ENCODE measurements at regions not wholly inside any gene's neighbourhood (a gene's known extent, or its start where the extent isn't known, plus 50 kb on each side); places are given as distances from the start of the nearest gene placed in this dataset.
"Not testable (repeated sequence)": the region's sequence is repeated elsewhere in the genome, so short reads cannot be mapped to it uniquely, and the experiment has no call there.

- no peak for DNase-seq
- no peaks in the 10 kb centered on the region for H3K27me3 Mint-ChIP-seq (ENCODE audit: low read depth in 2 of 2)
- H3K27ac Mint-ChIP-seq, result no peak overlapping the region
- H3K4me1 ChIP-seq (ENCODE audit: control insufficient read depth, insufficient read depth, low read length), result no peaks in the 10 kb centered on the region
- H3K27me3 ChIP-seq (ENCODE audit: control insufficient read depth, insufficient read depth, low read length), result no peaks in the 10 kb centered on the region
- no peak overlapping the region for H3K4me3 Mint-ChIP-seq
- no peak for ATAC-seq
- no peak for TF ChIP-seq CTCF (IDR thresholded peaks at IDR 0.05)
- WGBS (ENCODE audit: insufficient coverage), result 83% methylated on average over 2 of the region's 2 CpGs
- H3K9me3 ChIP-seq (ENCODE audit: control insufficient read depth, insufficient read depth, low read length), result no peaks in the 10 kb centered on the region
- no peak overlapping the region for H3K4me3 ChIP-seq (ENCODE audit: low read length)
- H3K36me3 ChIP-seq (ENCODE audit: control insufficient read depth, insufficient read depth, low read length), result no peaks in the 10 kb centered on the region
- H3K36me3 Mint-ChIP-seq, result no peaks in the 10 kb centered on the region
- no peaks in the 10 kb centered on the region for H3K4me1 Mint-ChIP-seq
- intact Hi-C loops (cut with micrococcal nuclease), result no loop called here
- H3K27ac ChIP-seq (ENCODE audit: low read length), result no peak overlapping the region
- H3K9me3 Mint-ChIP-seq, result peaks cover 0 to 3% of the 10 kb centered on the region in 2 donors
These were observed 431.9 kb downstream of the SHISA9 start for GRCh38 chr16:13333336-13333735.

- H3K4me1 ChIP-seq (ENCODE audit: control insufficient read depth, insufficient read depth, low read length), result no peaks in the 10 kb centered on the region
- H3K36me3 Mint-ChIP-seq, result no peaks in the 10 kb centered on the region
- intact Hi-C loops (cut with micrococcal nuclease), result no loop called here
- no peak overlapping the region for H3K27ac Mint-ChIP-seq
- no peaks in the 10 kb centered on the region for H3K9me3 ChIP-seq (ENCODE audit: control insufficient read depth, insufficient read depth, low read length)
- no peaks in the 10 kb centered on the region for H3K27me3 ChIP-seq (ENCODE audit: control insufficient read depth, insufficient read depth, low read length)
- H3K9me3 Mint-ChIP-seq, result peaks cover 0 to 2% of the 10 kb centered on the region in 2 donors
- H3K4me3 Mint-ChIP-seq, result no peak overlapping the region
- no peaks in the 10 kb centered on the region for H3K36me3 ChIP-seq (ENCODE audit: control insufficient read depth, insufficient read depth, low read length)
- no peak for DNase-seq
- H3K27me3 Mint-ChIP-seq (ENCODE audit: low read depth in 2 of 2), result no peaks in the 10 kb centered on the region
- no peak for ATAC-seq
- no peaks in the 10 kb centered on the region for H3K4me1 Mint-ChIP-seq
- WGBS (ENCODE audit: insufficient coverage), result 74% methylated on average over 6 of the region's 6 CpGs
- H3K27ac ChIP-seq (ENCODE audit: low read length), result no peak overlapping the region
- H3K4me3 ChIP-seq (ENCODE audit: low read length), result no peak overlapping the region
- TF ChIP-seq CTCF (IDR thresholded peaks at IDR 0.05), result no peak
These were observed 434.5 kb downstream of the SHISA9 start for GRCh38 chr16:13335879-13336278.

- no CpG with 5 or more reads among the region's 1 CpG for WGBS (ENCODE audit: insufficient coverage)
- Histone ChIP-seq H3K27me3 (ENCODE audit: control insufficient read depth, insufficient read depth, low read length) (no peaks in the 10 kb centered on the region), H3K27ac (ENCODE audit: low read length) (no peak overlapping the region), H3K4me3 (ENCODE audit: low read length) (no peak overlapping the region), H3K4me1 (ENCODE audit: control insufficient read depth, insufficient read depth, low read length) (no peaks in the 10 kb centered on the region), H3K9me3 (ENCODE audit: control insufficient read depth, insufficient read depth, low read length) (no peaks in the 10 kb centered on the region), H3K36me3 (ENCODE audit: control insufficient read depth, insufficient read depth, low read length) (no peaks in the 10 kb centered on the region)
- Mint-ChIP-seq H3K36me3 (no peaks in the 10 kb centered on the region), H3K4me1 (no peaks in the 10 kb centered on the region), H3K4me3 (no peak overlapping the region), H3K27ac (no peak overlapping the region), H3K9me3 (peaks cover 0 to 2% of the 10 kb centered on the region in 2 donors), H3K27me3 (ENCODE audit: low read depth in 2 of 2) (no peaks in the 10 kb centered on the region)
- intact Hi-C loops (cut with micrococcal nuclease), result no loop called here
- DNase-seq, result no peak
- TF ChIP-seq CTCF (IDR thresholded peaks at IDR 0.05), result no peak
- no peak for ATAC-seq
These were observed 434.9 kb downstream of the SHISA9 start for GRCh38 chr16:13336335-13336734.

- DNase-seq; H3K27ac ChIP-seq (ENCODE audit: low read length); H3K27me3 ChIP-seq (ENCODE audit: control insufficient read depth, insufficient read depth, low read length); intact Hi-C loops (cut with micrococcal nuclease); H3K9me3 ChIP-seq (ENCODE audit: control insufficient read depth, insufficient read depth, low read length); H3K36me3 Mint-ChIP-seq; H3K27ac Mint-ChIP-seq; H3K4me1 Mint-ChIP-seq; H3K4me3 Mint-ChIP-seq; H3K27me3 Mint-ChIP-seq (ENCODE audit: low read depth in 2 of 2); ATAC-seq; H3K36me3 ChIP-seq (ENCODE audit: control insufficient read depth, insufficient read depth, low read length); H3K4me1 ChIP-seq (ENCODE audit: control insufficient read depth, insufficient read depth, low read length); H3K4me3 ChIP-seq (ENCODE audit: low read length); H3K9me3 Mint-ChIP-seq: not testable (repeated sequence)
- WGBS (ENCODE audit: insufficient coverage), result 81% methylated on average over 5 of the region's 6 CpGs
These were observed 435.8 kb downstream of the SHISA9 start for GRCh38 chr16:13336907-13337881.

All from natural killer cell (primary cell).